ENCODE measurements at regions not wholly inside any gene's neighbourhood (a gene's known extent, or its start where the extent isn't known, plus 50 kb on each side); places are given as distances from the start of the nearest gene placed in this dataset.

GRCh38 chr12:22826026-22826425 lies 201.1 kb downstream of the ETNK1 start:
- TF ChIP-seq CTCF (IDR thresholded peaks at IDR 0.05) (no peak), ZFX (IDR thresholded peaks at IDR 0.05; ENCODE audit: borderline replicate concordance) (no peak)

Measured in 22Rv1 (cell line).